CD14-positive monocyte (primary cell): ENCODE measurements at regions not wholly inside any gene's neighbourhood (a gene's known extent, or its start where the extent isn't known, plus 50 kb on each side); places are given as distances from the start of the nearest gene placed in this dataset.

Source experiments
- DNase-seq, 3 donors: peaks; one replicate each; pipeline ENCODE4 v3.0.0-alpha.2; 2011 to 2022
- H2AFZ ChIP-seq: 2 replicates; pipeline ENCODE4 v1.6.0; 2012; ENCODE audit warnings: mild to moderate bottlenecking, low read depth, low read length, inconsistent platforms; ENCODE audit not compliant: insufficient read depth, poor library complexity, severe bottlenecking
- H3K27ac ChIP-seq, 2 donors: 1 replicate in 1 of 2; 2 replicates in 1 of 2; pipeline ENCODE4 v1.5.1; 2012 to 2013; ENCODE audit warnings: low read length in 2 of 2, control low read depth in 1 of 2, inconsistent platforms in 1 of 2, low read depth in 1 of 2, mild to moderate bottlenecking in 1 of 2
- H3K27me3 ChIP-seq, 2 donors: one replicate each; pipeline versions ENCODE4 v1.6.0 to v1.6.1; 2011 to 2013; ENCODE audit warnings: low read length in 2 of 2; ENCODE audit not compliant: control insufficient read depth in 2 of 2, insufficient read depth in 2 of 2
- H3K36me3 ChIP-seq, 2 donors: replicated peaks in 1 of 2; 1 replicate in 1 of 2; 2 replicates in 1 of 2; pipeline versions ENCODE4 v1.5.1 to v1.6.1; 2012 to 2013; ENCODE audit warnings: low read length in 2 of 2, control low read depth in 1 of 2, inconsistent platforms in 1 of 2, mild to moderate bottlenecking in 1 of 2; ENCODE audit not compliant: insufficient read depth in 2 of 2, control insufficient read depth in 1 of 2
- H3K4me1 ChIP-seq, 2 donors: 1 replicate in 1 of 2; 2 replicates in 1 of 2; pipeline versions ENCODE4 v1.5.1 to v1.6.1; 2012 to 2013; ENCODE audit warnings: low read length in 2 of 2, control low read depth in 1 of 2, inconsistent platforms in 1 of 2, mild to moderate bottlenecking in 1 of 2, moderate library complexity in 1 of 2; ENCODE audit not compliant: insufficient read depth in 2 of 2, control insufficient read depth in 1 of 2
- H3K4me2 ChIP-seq: replicated peaks from 2 replicates; pipeline ENCODE3; 2012; ENCODE audit warnings: low read length, moderate library complexity, mild to moderate bottlenecking; ENCODE audit not compliant: poor library complexity, severe bottlenecking; ENCODE audit errors: extremely low read depth
- H3K4me3 ChIP-seq, 3 experiments: fragments of 200-600 bp in 1 of 3; sonication (generic) in 1 of 3; replicated peaks in 1 of 3; 1 replicate in 2 of 3; 2 replicates in 1 of 3; pipeline ENCODE4 v1.5.1; 2011 to 2013; ENCODE audit warnings: low read length in 3 of 3, mild to moderate bottlenecking in 3 of 3, control low read depth in 2 of 3, low read depth in 2 of 3, inconsistent platforms in 1 of 3, moderate library complexity in 1 of 3
- H3K79me2 ChIP-seq: 2 replicates; pipeline ENCODE4 v1.6.0; 2012; ENCODE audit warnings: mild to moderate bottlenecking, control low read depth, inconsistent platforms, low read length, moderate library complexity; ENCODE audit not compliant: insufficient read depth
- H3K9ac ChIP-seq: 2 replicates; pipeline ENCODE4 v1.6.0; 2017; ENCODE audit warnings: low read length, mild to moderate bottlenecking; ENCODE audit not compliant: insufficient read depth, poor library complexity, severe bottlenecking
- H3K9me3 ChIP-seq, 2 donors: replicated peaks in 1 of 2; 1 replicate in 1 of 2; 2 replicates in 1 of 2; pipeline versions ENCODE4 v1.5.1 to v1.6.1; 2012 to 2013; ENCODE audit warnings: low read length in 2 of 2, control low read depth in 1 of 2; ENCODE audit not compliant: control insufficient read depth in 1 of 2, insufficient read depth in 1 of 2
- H4K20me1 ChIP-seq: 2 replicates; pipeline ENCODE4 v1.6.0; 2012; ENCODE audit warnings: mild to moderate bottlenecking, low read length, control low read depth, moderate library complexity; ENCODE audit not compliant: insufficient read depth
- H3K27ac Mint-ChIP-seq, 7 donors: one replicate each; pipeline ENCODE4 v1.8.0; 2020; ENCODE audit warnings: mild to moderate bottlenecking in 7 of 7, mixed read lengths in 7 of 7, moderate library complexity in 6 of 7, inconsistent platforms in 2 of 7
- H3K27me3 Mint-ChIP-seq, 3 donors: one replicate each; pipeline ENCODE4 v1.8.0; 2021 to 2022; ENCODE audit warnings: low read depth in 3 of 3, mild to moderate bottlenecking in 3 of 3, mixed read lengths in 3 of 3, moderate library complexity in 3 of 3, inconsistent platforms in 1 of 3
- H3K36me3 Mint-ChIP-seq, 2 donors: one replicate each; pipeline ENCODE4 v1.8.0; 2020; ENCODE audit warnings: mixed read lengths in 2 of 2, inconsistent platforms in 1 of 2, mild to moderate bottlenecking in 1 of 2
- H3K4me1 Mint-ChIP-seq: one replicate; pipeline ENCODE4 v1.8.0; 2020; ENCODE audit warnings: mild to moderate bottlenecking, mixed read lengths
- H3K4me3 Mint-ChIP-seq, 2 donors: one replicate each; pipeline ENCODE4 v1.8.0; 2020; ENCODE audit warnings: mild to moderate bottlenecking in 2 of 2, mixed read lengths in 2 of 2, moderate library complexity in 1 of 2
- H3K9me3 Mint-ChIP-seq, 7 donors: one replicate each; pipeline ENCODE4 v1.8.0; 2020 to 2022; ENCODE audit warnings: mixed read lengths in 7 of 7, mild to moderate bottlenecking in 6 of 7, moderate library complexity in 6 of 7, inconsistent platforms in 2 of 7
- CTCF ChIP-seq: fragments of 200-600 bp; IDR thresholded peaks from one replicate; pipeline ENCODE4 v1.8.0; 2022; ENCODE audit warnings: antibody characterized with exemption, mild to moderate bottlenecking
- WGBS: methylation state at CpG from one replicate; pipeline ENCODE4 v1.1.5; 2013; ENCODE audit warnings: missing lambda C conversion rate; ENCODE audit not compliant: insufficient coverage; 5-methylcytosine and 5-hydroxymethylcytosine counted together
- intact Hi-C, 2 donors: fragments of 100-400 bp; cut with micrococcal nuclease; formaldehyde crosslinking; loops; one replicate each; pipeline versions ENCODE4 v1.15.0 to v1.15.1; 2023

GRCh38 chr3:59249004-59249403 is 199.2 kb upstream of the CFAP20DC start:
- Histone ChIP-seq H3K4me2 (peak overlapping the region; percentile 39), H3K79me2 (no peaks in the 10 kb centered on the region), H3K4me3 (peak overlapping the region in 1 of 3 experiments; percentile 9), H3K27ac (peak overlapping the region; percentile 1 to 73), H2AFZ (no peak overlapping the region), H3K9ac (no peak overlapping the region), H3K9me3 (no peaks in the 10 kb centered on the region), H3K27me3 (no peaks in the 10 kb centered on the region), H3K4me1 (peaks cover 47 to 50% of the 10 kb centered on the region in 2 donors), H4K20me1 (no peaks in the 10 kb centered on the region), H3K36me3 (no peaks in the 10 kb centered on the region)
- peak overlapping the region; percentile 76 to 96 (median 90) for H3K27ac Mint-ChIP-seq
- H3K27me3 Mint-ChIP-seq: peaks cover 0 to 2% (median 0%) of the 10 kb centered on the region in 3 donors
- H3K36me3 Mint-ChIP-seq: no peaks in the 10 kb centered on the region
- no peak for TF ChIP-seq CTCF
- peak in 2 of 3 donors; percentile 45 to 61 for DNase-seq
- intact Hi-C loops: loop anchor here in 1 of 2 donors (5.0 kb wide), 1 partner anchor 33 kb away; no protein-coding TSS in a partner anchor
- peaks cover 53% of the 10 kb centered on the region for H3K4me1 Mint-ChIP-seq
- peak overlapping the region in 1 of 2 donors; percentile 76 for H3K4me3 Mint-ChIP-seq
- H3K9me3 Mint-ChIP-seq: peaks cover 0 to 2% (median 0%) of the 10 kb centered on the region in 7 donors

- Histone ChIP-seq H3K9ac (no peak overlapping the region), H3K27me3 (no peaks in the 10 kb centered on the region), H4K20me1 (no peaks in the 10 kb centered on the region), H3K9me3 (peaks cover 4 to 7% of the 10 kb centered on the region in 2 donors), H3K36me3 (no peaks in the 10 kb centered on the region), H3K4me2 (no peak overlapping the region), H3K79me2 (no peaks in the 10 kb centered on the region), H2AFZ (no peak overlapping the region), H3K4me1 (peaks cover 47 to 50% of the 10 kb centered on the region in 2 donors), H3K4me3 (no peak overlapping the region), H3K27ac (peak overlapping the region in 1 of 2 donors; percentile 55)
- Mint-ChIP-seq H3K4me1 (peaks cover 53% of the 10 kb centered on the region), H3K27me3 (peaks cover 0 to 2% (median 0%) of the 10 kb centered on the region in 3 donors), H3K9me3 (peaks cover 4 to 9% (median 7%) of the 10 kb centered on the region in 7 donors), H3K36me3 (peaks cover 0 to 3% of the 10 kb centered on the region in 2 donors), H3K4me3 (no peak overlapping the region), H3K27ac (peak overlapping the region in 3 of 7 donors; percentile 4 to 44 (median 21))
- no peak for TF ChIP-seq CTCF
- intact Hi-C loops: loop anchor here in 1 of 2 donors (5.0 kb wide), 1 partner anchor 35 kb away; no protein-coding TSS in a partner anchor
- WGBS: 100% methylated on average over 3 of the region's 3 CpGs
- no peak for DNase-seq
These were observed 197.6 kb upstream of the CFAP20DC start for GRCh38 chr3:59247402-59247841.
